Left hindlimb (tissue), 1 donor: ENCODE measurements at regions not wholly inside any gene's neighbourhood (a gene's known extent, or its start where the extent isn't known, plus 50 kb on each side); places are given as distances from the start of the nearest gene placed in this dataset.
"Not testable (repeated sequence)": the region's sequence is repeated elsewhere in the genome, so short reads cannot be mapped to it uniquely, and the experiment has no call there.

Experiments used
- DNase-seq: peaks from one replicate; pipeline ENCODE4 v3.0.0-alpha.2; 2018

GRCh38 chr10:62666275-62666674 lies 138.2 kb upstream of the ADO start:
- no peak for DNase-seq

GRCh38 chr10:62669341-62669740 lies 135.2 kb upstream of the ADO start:
- DNase-seq: no peak

- DNase-seq: no peak
These were observed 133.4 kb upstream of the ADO start for GRCh38 chr10:62671104-62671503.

- no peak for DNase-seq
These were observed 123.1 kb upstream of the ADO start for GRCh38 chr10:62681211-62681940.

- no peak for DNase-seq
These were observed 119.6 kb upstream of the ADO start for GRCh38 chr10:62684911-62685310.

- DNase-seq: no peak
These were observed 117.2 kb upstream of the ADO start for GRCh38 chr10:62687230-62687748.

GRCh38 chr10:62688971-62689700 lies 115.4 kb upstream of the ADO start:
- no peak for DNase-seq

- DNase-seq: no peak
These were observed 114.8 kb upstream of the ADO start for GRCh38 chr10:62689712-62690111.

GRCh38 chr10:62690703-62691102 lies 113.8 kb upstream of the ADO start:
- DNase-seq: no peak

GRCh38 chr10:62691336-62691735 lies 113.2 kb upstream of the ADO start:
- DNase-seq: no peak

- no peak for DNase-seq
These were observed 112.4 kb upstream of the ADO start for GRCh38 chr10:62692085-62692484.

- no peak for DNase-seq
These were observed 111.2 kb upstream of the ADO start for GRCh38 chr10:62693306-62693705.

- DNase-seq: no peak
These were observed 109.9 kb upstream of the ADO start for GRCh38 chr10:62694537-62695126.

GRCh38 chr10:62696798-62697197 lies 107.7 kb upstream of the ADO start:
- no peak for DNase-seq

- no peak for DNase-seq
These were observed 105.4 kb upstream of the ADO start for GRCh38 chr10:62699148-62699547.

- DNase-seq: not testable (repeated sequence)
These were observed 100.4 kb upstream of the ADO start for GRCh38 chr10:62704121-62704520.

- DNase-seq: no peak
These were observed 98.7 kb upstream of the ADO start for GRCh38 chr10:62705789-62706188.

- DNase-seq: no peak
These were observed 96.7 kb upstream of the ADO start for GRCh38 chr10:62707810-62708209.

- DNase-seq: no peak
These were observed 96.0 kb upstream of the ADO start for GRCh38 chr10:62708569-62708968.

GRCh38 chr10:62709200-62709599 lies 95.3 kb upstream of the ADO start:
- DNase-seq: no peak

GRCh38 chr10:62710182-62710581 lies 94.3 kb upstream of the ADO start:
- DNase-seq: no peak

- no peak for DNase-seq
These were observed 89.1 kb upstream of the ADO start for GRCh38 chr10:62715383-62715782.

GRCh38 chr10:62718585-62718984 lies 85.9 kb upstream of the ADO start:
- no peak for DNase-seq

GRCh38 chr10:62719061-62719460 lies 85.5 kb upstream of the ADO start:
- DNase-seq: no peak
